ENCODE measurements at regions not wholly inside any gene's neighbourhood (a gene's known extent, or its start where the extent isn't known, plus 50 kb on each side); places are given as distances from the start of the nearest gene placed in this dataset.

- Mint-ChIP-seq H3K4me3 (ENCODE audit: unreplicated experiment) (no peak overlapping the region), H3K9me3 (ENCODE audit: unreplicated experiment) (no peaks in the 10 kb centered on the region), H3K4me1 (ENCODE audit: unreplicated experiment) (no peaks in the 10 kb centered on the region), H3K36me3 (ENCODE audit: unreplicated experiment) (no peaks in the 10 kb centered on the region), H3K27ac (ENCODE audit: unreplicated experiment) (no peak overlapping the region), H3K27me3 (ENCODE audit: unreplicated experiment) (peaks cover 27% of the 10 kb centered on the region)
- TF ChIP-seq CTCF (IDR thresholded peaks at IDR 0.05), result no peak
- DNase-seq (ENCODE audit: extremely low spot score, unreplicated experiment), result no peak
Observed at GRCh38 chr2:40642726-40643125, 190.8 kb upstream of the SLC8A1 start.

GRCh38 chr2:40646642-40647041 lies 194.8 kb upstream of the SLC8A1 start:
- H3K9me3 Mint-ChIP-seq (ENCODE audit: unreplicated experiment), result no peaks in the 10 kb centered on the region
- H3K27me3 Mint-ChIP-seq (ENCODE audit: unreplicated experiment), result peaks cover 34% of the 10 kb centered on the region
- H3K4me1 Mint-ChIP-seq (ENCODE audit: unreplicated experiment), result no peaks in the 10 kb centered on the region
- no peaks in the 10 kb centered on the region for H3K36me3 Mint-ChIP-seq (ENCODE audit: unreplicated experiment)
- TF ChIP-seq CTCF (IDR thresholded peaks at IDR 0.05), result no peak
- no peak for DNase-seq (ENCODE audit: extremely low spot score, unreplicated experiment)
- no peak overlapping the region for H3K27ac Mint-ChIP-seq (ENCODE audit: unreplicated experiment)
- H3K4me3 Mint-ChIP-seq (ENCODE audit: unreplicated experiment), result no peak overlapping the region

- Mint-ChIP-seq H3K9me3 (ENCODE audit: unreplicated experiment) (no peaks in the 10 kb centered on the region), H3K27me3 (ENCODE audit: unreplicated experiment) (peaks cover 36% of the 10 kb centered on the region), H3K4me1 (ENCODE audit: unreplicated experiment) (no peaks in the 10 kb centered on the region), H3K36me3 (ENCODE audit: unreplicated experiment) (no peaks in the 10 kb centered on the region), H3K27ac (ENCODE audit: unreplicated experiment) (no peak overlapping the region), H3K4me3 (ENCODE audit: unreplicated experiment) (no peak overlapping the region)
- TF ChIP-seq CTCF (IDR thresholded peaks at IDR 0.05), result no peak
- no peak for DNase-seq (ENCODE audit: extremely low spot score, unreplicated experiment)
Observed at GRCh38 chr2:40652155-40652554, 200.3 kb upstream of the SLC8A1 start.

- Mint-ChIP-seq H3K27me3 (ENCODE audit: unreplicated experiment) (peaks cover 26% of the 10 kb centered on the region), H3K4me3 (ENCODE audit: unreplicated experiment) (no peak overlapping the region), H3K4me1 (ENCODE audit: unreplicated experiment) (no peaks in the 10 kb centered on the region), H3K36me3 (ENCODE audit: unreplicated experiment) (no peaks in the 10 kb centered on the region), H3K9me3 (ENCODE audit: unreplicated experiment) (no peaks in the 10 kb centered on the region), H3K27ac (ENCODE audit: unreplicated experiment) (no peak overlapping the region)
- DNase-seq (ENCODE audit: extremely low spot score, unreplicated experiment), result no peak
- no peak for TF ChIP-seq CTCF (IDR thresholded peaks at IDR 0.05)
Observed at GRCh38 chr2:40653829-40654228, 201.9 kb upstream of the SLC8A1 start.

GRCh38 chr2:40654346-40654745 lies 202.5 kb upstream of the SLC8A1 start:
- H3K4me1 Mint-ChIP-seq (ENCODE audit: unreplicated experiment), result no peaks in the 10 kb centered on the region
- DNase-seq (ENCODE audit: extremely low spot score, unreplicated experiment), result no peak
- no peak overlapping the region for H3K4me3 Mint-ChIP-seq (ENCODE audit: unreplicated experiment)
- no peak overlapping the region for H3K27ac Mint-ChIP-seq (ENCODE audit: unreplicated experiment)
- no peaks in the 10 kb centered on the region for H3K9me3 Mint-ChIP-seq (ENCODE audit: unreplicated experiment)
- H3K36me3 Mint-ChIP-seq (ENCODE audit: unreplicated experiment), result no peaks in the 10 kb centered on the region
- peaks cover 25% of the 10 kb centered on the region for H3K27me3 Mint-ChIP-seq (ENCODE audit: unreplicated experiment)
- no peak for TF ChIP-seq CTCF (IDR thresholded peaks at IDR 0.05)
